Smooth muscle cell (in vitro differentiated cells): ENCODE measurements at regions not wholly inside any gene's neighbourhood (a gene's known extent, or its start where the extent isn't known, plus 50 kb on each side); places are given as distances from the start of the nearest gene placed in this dataset.
A peak's percentile ranks its signal among the peaks of the same experiment; 100 is the strongest.

Experiments
- DNase-seq: peaks from one replicate; lab custom pipeline; 2025; ENCODE audit not compliant: unreplicated experiment; lab: John Stamatoyannopoulos, UW
- H2AFZ ChIP-seq: fragments of 200-600 bp; sonication (generic); 2 replicates; pipeline ENCODE4 v1.6.0; 2016; ENCODE audit warnings: antibody characterized with exemption, low read depth, mild to moderate bottlenecking
- H3F3A ChIP-seq: fragments of 200-600 bp; sonication (generic); 2 replicates; pipeline ENCODE4 v1.6.0; 2017; ENCODE audit warnings: antibody characterized with exemption, low read depth
- H3K27ac ChIP-seq: fragments of 200-600 bp; sonication (generic); 2 replicates; pipeline ENCODE4 v1.5.1; 2016; ENCODE audit warnings: low read depth, mild to moderate bottlenecking
- H3K27me3 ChIP-seq: fragments of 200-600 bp; sonication (generic); 2 replicates; pipeline ENCODE4 v1.6.1; 2016; ENCODE audit warnings: low read depth, mild to moderate bottlenecking
- H3K36me3 ChIP-seq: fragments of 200-600 bp; sonication (generic); 2 replicates; pipeline ENCODE4 v1.5.1; 2016; ENCODE audit warnings: low read depth
- H3K4me1 ChIP-seq: fragments of 200-600 bp; sonication (generic); 2 replicates; pipeline ENCODE4 v1.5.1; 2016; ENCODE audit warnings: low read depth
- H3K4me2 ChIP-seq: fragments of 200-600 bp; sonication (generic); 2 replicates; pipeline ENCODE4 v1.6.0; 2016; ENCODE audit warnings: mild to moderate bottlenecking
- H3K4me3 ChIP-seq: fragments of 200-600 bp; sonication (generic); 2 replicates; pipeline ENCODE4 v1.5.1; 2016; ENCODE audit warnings: mild to moderate bottlenecking
- H3K79me2 ChIP-seq: fragments of 200-600 bp; sonication (generic); 2 replicates; pipeline ENCODE4 v1.6.0; 2016; ENCODE audit warnings: low read depth, mild to moderate bottlenecking
- H3K9ac ChIP-seq: fragments of 200-600 bp; sonication (generic); 2 replicates; pipeline ENCODE4 v1.6.0; 2016; ENCODE audit warnings: low read depth
- H3K9me3 ChIP-seq: fragments of 200-600 bp; sonication (generic); replicated peaks from 2 replicates; pipeline ENCODE4 v1.5.1; 2016; ENCODE audit warnings: low read depth
- H4K20me1 ChIP-seq: fragments of 200-600 bp; sonication (generic); 2 replicates; pipeline ENCODE4 v1.6.0; 2016; ENCODE audit warnings: low read depth
- WGBS: methylation state at CpG from one replicate; pipeline ENCODE4 v1.1.7; 2016; ENCODE audit warnings: low lambda C conversion rate; 5-methylcytosine and 5-hydroxymethylcytosine counted together
- TF ChIP-seq, protein P1 (sequence below): fragments of 200-600 bp; sonication (generic); IDR thresholded peaks from 2 replicates; pipeline ENCODE4 v1.5.1; 2017; ENCODE audit warnings: borderline replicate concordance, mild to moderate bottlenecking, antibody characterized with exemption; ENCODE audit not compliant: insufficient read depth, poor library complexity, severe bottlenecking

DNA sequence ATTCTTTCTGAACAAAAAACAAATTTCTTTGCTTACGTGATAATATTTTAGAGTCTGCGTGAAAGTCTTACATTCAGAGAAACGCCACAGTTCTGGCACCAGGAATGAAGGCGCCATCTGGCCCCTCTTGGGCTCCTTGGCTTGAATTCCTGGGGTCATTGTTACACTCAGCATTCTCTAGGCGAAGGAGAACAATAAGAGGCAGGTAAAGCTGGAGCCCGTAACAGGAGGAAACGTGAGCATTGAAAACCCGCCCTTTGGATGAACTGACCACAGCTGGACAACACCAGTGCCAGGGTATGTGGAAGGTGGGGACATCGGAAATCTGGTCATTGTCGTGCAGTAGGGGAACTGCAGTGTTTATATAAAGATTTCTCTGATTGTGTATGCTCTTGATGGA is 144.8 kb downstream of the RNF152 start:
- DNase-seq: no peak
- Histone ChIP-seq H3K4me2 (no peak overlapping the region), H3K79me2 (no peaks in the 10 kb centered on the region), H3K4me3 (no peak overlapping the region), H3K9me3 (no peaks in the 10 kb centered on the region), H3K9ac (no peak overlapping the region), H3K4me1 (no peaks in the 10 kb centered on the region), H3K27me3 (no peaks in the 10 kb centered on the region), H4K20me1 (no peaks in the 10 kb centered on the region), H3K36me3 (no peaks in the 10 kb centered on the region), H2AFZ (no peak overlapping the region), H3F3A (no peaks in the 10 kb centered on the region), H3K27ac (no peak overlapping the region)
- 94% methylated on average over 10 of the region's 10 CpGs for WGBS
- TF ChIP-seq, protein P1, sequence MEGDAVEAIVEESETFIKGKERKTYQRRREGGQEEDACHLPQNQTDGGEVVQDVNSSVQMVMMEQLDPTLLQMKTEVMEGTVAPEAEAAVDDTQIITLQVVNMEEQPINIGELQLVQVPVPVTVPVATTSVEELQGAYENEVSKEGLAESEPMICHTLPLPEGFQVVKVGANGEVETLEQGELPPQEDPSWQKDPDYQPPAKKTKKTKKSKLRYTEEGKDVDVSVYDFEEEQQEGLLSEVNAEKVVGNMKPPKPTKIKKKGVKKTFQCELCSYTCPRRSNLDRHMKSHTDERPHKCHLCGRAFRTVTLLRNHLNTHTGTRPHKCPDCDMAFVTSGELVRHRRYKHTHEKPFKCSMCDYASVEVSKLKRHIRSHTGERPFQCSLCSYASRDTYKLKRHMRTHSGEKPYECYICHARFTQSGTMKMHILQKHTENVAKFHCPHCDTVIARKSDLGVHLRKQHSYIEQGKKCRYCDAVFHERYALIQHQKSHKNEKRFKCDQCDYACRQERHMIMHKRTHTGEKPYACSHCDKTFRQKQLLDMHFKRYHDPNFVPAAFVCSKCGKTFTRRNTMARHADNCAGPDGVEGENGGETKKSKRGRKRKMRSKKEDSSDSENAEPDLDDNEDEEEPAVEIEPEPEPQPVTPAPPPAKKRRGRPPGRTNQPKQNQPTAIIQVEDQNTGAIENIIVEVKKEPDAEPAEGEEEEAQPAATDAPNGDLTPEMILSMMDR: no peak

DNA sequence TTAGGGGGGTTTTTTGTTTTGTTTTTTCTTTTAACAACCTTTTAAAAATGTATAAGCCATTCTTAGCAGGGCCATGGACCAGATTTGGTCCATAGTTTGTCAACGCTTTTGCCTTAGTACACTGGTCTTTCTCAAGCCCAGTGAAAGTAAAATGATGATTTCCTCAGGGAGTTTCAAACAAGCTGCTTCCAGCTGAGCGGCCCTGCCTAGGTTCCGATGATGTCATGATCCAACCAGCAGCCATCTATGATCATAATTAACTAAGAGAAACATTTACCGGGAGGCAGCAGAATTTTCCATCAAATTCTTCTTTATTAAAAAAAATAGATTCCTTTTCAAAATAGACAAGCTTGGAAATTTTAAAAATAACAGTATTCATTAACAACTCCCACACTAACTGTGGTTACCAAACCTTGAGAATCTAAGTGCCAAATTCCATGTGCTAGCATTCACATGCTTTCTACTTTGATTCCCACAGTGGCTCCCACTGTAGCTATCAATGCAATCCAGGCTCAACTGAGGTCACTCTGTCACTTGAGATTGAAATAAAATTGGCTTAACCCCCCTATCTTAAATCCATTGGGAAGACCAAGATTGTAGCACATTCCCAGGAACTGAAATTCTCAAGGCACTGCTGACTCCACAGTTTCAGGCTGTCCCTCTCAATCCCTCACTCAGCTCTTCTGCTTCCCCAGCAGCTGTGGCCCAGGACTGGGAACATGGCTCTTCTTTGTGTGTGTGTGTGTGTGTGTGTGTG is 148.9 kb downstream of the RNF152 start:
- no peaks in the 10 kb centered on the region for H3K36me3 ChIP-seq
- no peak overlapping the region for H3K9ac ChIP-seq
- TF ChIP-seq, protein P1: no peak
- no peak overlapping the region for H3K4me3 ChIP-seq
- H3K4me2 ChIP-seq: peak overlapping the region; percentile 38
- no peaks in the 10 kb centered on the region for H3F3A ChIP-seq
- no peaks in the 10 kb centered on the region for H3K9me3 ChIP-seq
- no peaks in the 10 kb centered on the region for H3K4me1 ChIP-seq
- no peaks in the 10 kb centered on the region for H3K27me3 ChIP-seq
- 62% methylated on average over 4 of the region's 4 CpGs for WGBS
- DNase-seq: no peak
- no peak overlapping the region for H3K27ac ChIP-seq
- no peak overlapping the region for H2AFZ ChIP-seq
- H4K20me1 ChIP-seq: no peaks in the 10 kb centered on the region
- no peaks in the 10 kb centered on the region for H3K79me2 ChIP-seq

DNA sequence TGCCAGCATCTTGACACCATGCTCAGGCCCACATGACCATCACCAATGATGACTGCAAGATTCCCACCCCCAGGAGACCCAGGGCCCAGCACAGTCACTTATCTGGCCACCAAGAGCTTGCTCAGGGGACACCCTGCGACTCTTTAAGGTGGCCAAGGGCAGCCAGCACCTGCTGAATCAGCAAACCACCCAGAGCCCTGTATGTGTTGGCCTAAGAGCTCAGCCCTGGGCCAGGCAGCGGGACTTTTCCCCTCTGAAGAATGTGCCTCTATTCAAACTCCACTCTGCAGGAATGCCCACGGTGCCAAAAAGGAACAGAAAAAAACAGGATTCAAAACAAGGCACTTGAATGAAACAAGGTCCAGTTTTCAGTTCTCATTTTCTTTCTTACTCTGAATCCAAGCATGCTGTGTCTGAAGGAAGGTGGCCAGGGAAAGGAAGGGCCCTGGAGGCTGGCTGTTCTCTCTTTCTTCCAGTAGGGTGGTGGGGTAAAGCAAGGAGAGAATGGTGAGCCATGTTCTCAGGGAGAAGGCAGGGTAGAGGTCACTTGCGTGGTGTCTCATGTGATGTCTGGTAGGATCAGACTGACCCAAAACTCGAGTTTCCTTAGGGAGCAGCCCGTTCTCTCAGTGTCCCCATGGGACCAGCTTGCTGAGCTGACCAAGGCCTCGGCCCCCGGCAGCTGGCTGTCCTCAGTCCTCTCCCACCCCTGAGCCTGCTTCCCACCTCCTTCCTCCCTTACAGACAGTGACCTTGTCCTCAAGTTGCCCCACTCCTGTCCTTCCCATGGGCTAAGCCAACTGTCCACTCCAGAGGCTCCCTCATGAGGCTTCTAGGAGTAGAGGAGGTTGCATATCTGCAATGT is 150.0 kb downstream of the RNF152 start:
- no peaks in the 10 kb centered on the region for H3F3A ChIP-seq
- no peaks in the 10 kb centered on the region for H3K27me3 ChIP-seq
- H3K27ac ChIP-seq: no peak overlapping the region
- 95% methylated on average over 8 of the region's 8 CpGs for WGBS
- H3K79me2 ChIP-seq: no peaks in the 10 kb centered on the region
- H3K4me3 ChIP-seq: no peak overlapping the region
- no peak overlapping the region for H2AFZ ChIP-seq
- TF ChIP-seq, protein P1: no peak
- H3K9ac ChIP-seq: no peak overlapping the region
- H3K9me3 ChIP-seq: no peaks in the 10 kb centered on the region
- no peak for DNase-seq
- H3K4me1 ChIP-seq: no peaks in the 10 kb centered on the region
- no peaks in the 10 kb centered on the region for H4K20me1 ChIP-seq
- no peaks in the 10 kb centered on the region for H3K36me3 ChIP-seq
- no peak overlapping the region for H3K4me2 ChIP-seq
